Stimulated activated effector memory CD8-positive, alpha-beta T cell treated with anti-CD3 and anti-CD28 coated beads, Interleukin-12 subunit alpha, Interleukin-12 subunit beta, amount 100 ng/mL, for 72 hours (primary cell): ENCODE measurements at regions not wholly inside any gene's neighbourhood (a gene's known extent, or its start where the extent isn't known, plus 50 kb on each side); places are given as distances from the start of the nearest gene placed in this dataset.
"Not testable (repeated sequence)": the region's sequence is repeated elsewhere in the genome, so short reads cannot be mapped to it uniquely, and the experiment has no call there.

Experiments used
- ATAC-seq: fragments of 150-1000 bp; cut with Tn5 transposase; 2 replicates; pipeline ENCODE4 v1.10.0; 2021
- DNase-seq, 2 donors: peaks; one replicate each; pipeline ENCODE4 v3.0.0; 2021 to 2022; ENCODE audit warnings: low spot score in 2 of 2
- H3K27ac Mint-ChIP-seq: one replicate; pipeline ENCODE4 v1.8.0; 2022; ENCODE audit warnings: mild to moderate bottlenecking, mixed read lengths
- H3K36me3 Mint-ChIP-seq: one replicate; pipeline ENCODE4 v1.8.0; 2022; ENCODE audit warnings: mild to moderate bottlenecking, mixed read lengths
- H3K4me1 Mint-ChIP-seq: one replicate; pipeline ENCODE4 v1.8.0; 2022; ENCODE audit warnings: mixed read lengths
- H3K4me3 Mint-ChIP-seq: one replicate; pipeline ENCODE4 v1.8.0; 2022; ENCODE audit warnings: mild to moderate bottlenecking, mixed read lengths
- H3K9me3 Mint-ChIP-seq: one replicate; pipeline ENCODE4 v1.8.0; 2022; ENCODE audit warnings: mixed read lengths

DNA sequence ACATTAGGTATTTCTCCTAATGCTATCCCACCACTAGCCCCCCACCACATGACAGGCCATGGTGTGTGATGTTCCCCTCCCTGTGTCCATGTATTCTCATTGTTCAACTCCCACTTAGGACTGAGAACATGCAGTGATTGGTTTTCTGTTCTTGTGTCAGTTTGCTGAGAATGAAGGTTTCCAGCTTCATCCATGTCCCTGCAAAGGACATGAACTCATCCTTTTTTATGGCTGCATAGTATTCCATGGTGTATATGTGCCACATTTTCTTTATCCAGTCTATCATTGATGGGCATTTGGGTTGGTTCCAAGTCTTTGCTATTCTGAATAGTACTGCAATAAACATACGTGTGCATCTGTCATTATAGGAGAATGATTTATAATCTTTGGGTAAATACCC is 68.4 kb upstream of the RASA1 start:
- not testable (repeated sequence) for DNase-seq, H3K4me3 Mint-ChIP-seq, H3K36me3 Mint-ChIP-seq, ATAC-seq, H3K9me3 Mint-ChIP-seq, H3K27ac Mint-ChIP-seq
- H3K4me1 Mint-ChIP-seq: peaks cover 14% of the 10 kb centered on the region

DNA sequence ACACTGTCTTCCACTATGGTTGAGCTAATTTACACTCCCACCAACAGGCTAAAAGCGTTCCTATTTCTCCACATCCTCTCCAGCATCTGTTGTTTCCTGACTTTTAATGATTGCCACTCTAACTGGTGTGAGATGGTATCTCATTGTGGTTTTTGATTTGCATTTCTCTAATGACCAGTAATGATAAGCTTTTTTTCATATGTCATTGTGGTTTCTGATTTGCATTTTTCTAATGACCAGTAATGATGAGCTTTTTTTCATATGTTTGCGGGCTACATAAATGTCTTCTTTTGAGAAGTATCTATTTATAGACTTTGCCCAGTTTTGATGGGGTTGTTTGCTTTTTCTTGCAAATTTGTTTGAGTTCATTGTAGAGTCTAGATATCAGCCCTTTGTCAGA is 68.0 kb upstream of the RASA1 start:
- H3K4me1 Mint-ChIP-seq: peaks cover 12% of the 10 kb centered on the region
- not testable (repeated sequence) for DNase-seq, H3K36me3 Mint-ChIP-seq, ATAC-seq, H3K4me3 Mint-ChIP-seq, H3K27ac Mint-ChIP-seq, H3K9me3 Mint-ChIP-seq

DNA sequence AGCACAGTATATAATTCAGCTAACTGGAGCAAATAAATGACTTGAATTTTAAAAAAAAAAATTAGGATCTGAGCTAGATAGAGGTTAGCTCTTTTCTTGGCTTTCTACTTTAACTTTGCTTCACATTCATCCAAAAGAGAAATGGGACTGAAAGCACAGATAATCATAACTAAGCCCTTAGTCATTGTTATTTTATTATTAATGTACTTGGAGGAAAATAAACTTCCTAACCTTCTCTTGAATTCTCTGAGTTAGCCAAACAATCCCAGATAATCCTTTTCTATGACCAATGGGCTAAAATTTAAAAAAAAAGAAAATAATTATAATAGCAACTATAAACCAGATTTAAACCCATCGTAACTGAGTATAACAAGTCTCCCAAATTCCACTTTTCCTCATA is 57.6 kb upstream of the RASA1 start:
- Mint-ChIP-seq H3K36me3 (no peaks in the 10 kb centered on the region), H3K27ac (no peak overlapping the region), H3K4me1 (peaks cover 12% of the 10 kb centered on the region), H3K9me3 (no peaks in the 10 kb centered on the region), H3K4me3 (no peak overlapping the region)
- ATAC-seq (no peak), DNase-seq (no peak)

- Mint-ChIP-seq H3K27ac (no peak overlapping the region), H3K4me3 (no peak overlapping the region), H3K36me3 (no peaks in the 10 kb centered on the region), H3K4me1 (peaks cover 19% of the 10 kb centered on the region), H3K9me3 (no peaks in the 10 kb centered on the region)
- ATAC-seq (no peak), DNase-seq (no peak)
These were observed 56.9 kb upstream of the RASA1 start for GRCh38 chr5:87210743-87211142.

GRCh38 chr5:87211676-87212075 is 56.0 kb upstream of the RASA1 start:
- Mint-ChIP-seq H3K9me3 (no peaks in the 10 kb centered on the region), H3K27ac (no peak overlapping the region), H3K4me1 (peaks cover 19% of the 10 kb centered on the region), H3K36me3 (no peaks in the 10 kb centered on the region), H3K4me3 (no peak overlapping the region)
- DNase-seq (no peak), ATAC-seq (no peak)

GRCh38 chr5:87212183-87212582 is 55.5 kb upstream of the RASA1 start:
- H3K27ac Mint-ChIP-seq, ATAC-seq, DNase-seq, H3K36me3 Mint-ChIP-seq, H3K9me3 Mint-ChIP-seq, H3K4me3 Mint-ChIP-seq: not testable (repeated sequence)
- H3K4me1 Mint-ChIP-seq: peaks cover 19% of the 10 kb centered on the region

- not testable (repeated sequence) for DNase-seq
These were observed 50.2 kb upstream of the RASA1 start for GRCh38 chr5:87217480-87217879.

More at GRCh38 chr5:87217480-87217879, 50.2 kb upstream of the RASA1 start:
- H3K27ac Mint-ChIP-seq, H3K9me3 Mint-ChIP-seq, H3K36me3 Mint-ChIP-seq, H3K4me3 Mint-ChIP-seq, ATAC-seq: not testable (repeated sequence)
- peaks cover 14% of the 10 kb centered on the region for H3K4me1 Mint-ChIP-seq
